ENCODE measurements at regions not wholly inside any gene's neighbourhood (a gene's known extent, or its start where the extent isn't known, plus 50 kb on each side); places are given as distances from the start of the nearest gene placed in this dataset.
"Not testable (repeated sequence)": the region's sequence is repeated elsewhere in the genome, so short reads cannot be mapped to it uniquely, and the experiment has no call there.

DNA sequence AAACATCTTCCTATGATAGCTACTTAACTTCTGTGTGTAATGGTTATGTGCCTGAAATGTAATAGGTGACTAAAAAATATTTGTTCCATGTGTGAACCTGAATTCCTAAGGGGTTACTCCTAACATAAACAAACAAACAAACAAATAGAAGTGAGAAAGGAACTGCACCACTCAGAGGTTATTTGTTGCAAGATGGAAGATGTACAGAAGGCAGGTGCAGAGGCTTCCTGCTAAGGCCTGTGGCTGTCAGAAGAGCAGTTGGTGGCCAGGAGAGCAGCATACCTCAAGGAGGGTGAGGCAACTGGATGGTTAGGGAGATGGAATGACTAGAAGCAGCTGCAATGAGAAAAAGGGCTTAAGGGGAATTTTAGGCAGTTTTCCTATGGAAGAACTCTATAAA is 940.6 kb downstream of the TTLL7 start:
- Histone ChIP-seq H3K36me3 (no peaks in the 10 kb centered on the region), H3K4me3 (no peak overlapping the region), H3K9me3 (no peaks in the 10 kb centered on the region), H3K27me3 (no peaks in the 10 kb centered on the region), H3K4me1 (no peaks in the 10 kb centered on the region), H3K27ac (no peak overlapping the region)
- TF ChIP-seq EP300 (IDR thresholded peaks at IDR 0.05) (no peak), POLR2AphosphoS5 (IDR thresholded peaks at IDR 0.05) (no peak), POLR2A (IDR thresholded peaks at IDR 0.05) (no peak)
- TF ChIP-seq, protein P1, sequence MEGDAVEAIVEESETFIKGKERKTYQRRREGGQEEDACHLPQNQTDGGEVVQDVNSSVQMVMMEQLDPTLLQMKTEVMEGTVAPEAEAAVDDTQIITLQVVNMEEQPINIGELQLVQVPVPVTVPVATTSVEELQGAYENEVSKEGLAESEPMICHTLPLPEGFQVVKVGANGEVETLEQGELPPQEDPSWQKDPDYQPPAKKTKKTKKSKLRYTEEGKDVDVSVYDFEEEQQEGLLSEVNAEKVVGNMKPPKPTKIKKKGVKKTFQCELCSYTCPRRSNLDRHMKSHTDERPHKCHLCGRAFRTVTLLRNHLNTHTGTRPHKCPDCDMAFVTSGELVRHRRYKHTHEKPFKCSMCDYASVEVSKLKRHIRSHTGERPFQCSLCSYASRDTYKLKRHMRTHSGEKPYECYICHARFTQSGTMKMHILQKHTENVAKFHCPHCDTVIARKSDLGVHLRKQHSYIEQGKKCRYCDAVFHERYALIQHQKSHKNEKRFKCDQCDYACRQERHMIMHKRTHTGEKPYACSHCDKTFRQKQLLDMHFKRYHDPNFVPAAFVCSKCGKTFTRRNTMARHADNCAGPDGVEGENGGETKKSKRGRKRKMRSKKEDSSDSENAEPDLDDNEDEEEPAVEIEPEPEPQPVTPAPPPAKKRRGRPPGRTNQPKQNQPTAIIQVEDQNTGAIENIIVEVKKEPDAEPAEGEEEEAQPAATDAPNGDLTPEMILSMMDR (IDR thresholded peaks at IDR 0.05) = no peak
- no peak for DNase-seq (ENCODE audit: low spot score in 2 of 2)

DNA sequence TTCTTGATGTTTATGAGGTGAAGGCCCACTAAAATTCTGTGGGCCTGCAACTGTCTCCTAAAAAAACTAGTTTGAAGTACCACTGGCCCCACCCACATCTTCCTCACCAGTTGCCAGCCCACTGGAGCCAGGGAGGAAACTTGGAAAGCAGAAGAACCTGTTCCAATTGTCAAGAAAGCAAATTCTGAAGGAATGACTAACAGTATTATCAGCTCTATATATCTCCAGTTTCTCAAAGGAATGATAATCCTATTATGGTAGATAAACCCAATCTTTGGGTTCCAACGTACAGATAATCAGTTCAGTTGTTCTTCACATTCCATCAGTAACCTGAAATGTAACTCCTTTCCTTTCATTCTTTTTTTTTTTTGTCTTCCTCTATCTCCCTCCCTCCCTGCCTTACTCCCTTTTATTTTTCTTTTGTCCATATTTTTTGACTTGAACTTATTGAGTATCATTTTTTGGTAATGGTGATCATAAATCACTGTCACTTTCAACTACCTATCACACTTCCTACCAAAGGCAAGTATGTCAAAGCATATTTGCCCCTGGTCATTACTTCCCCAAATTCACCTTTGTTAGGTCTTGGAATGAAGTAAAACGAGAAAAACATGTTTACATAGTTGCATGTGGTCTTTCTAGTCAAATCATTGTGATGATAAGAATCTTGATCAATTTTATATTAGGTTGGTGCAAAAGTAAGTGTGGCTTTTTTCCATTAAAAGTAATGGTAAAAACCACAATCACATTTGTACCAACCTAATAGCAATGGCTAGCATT is 943.4 kb downstream of the TTLL7 start:
- Histone ChIP-seq H3K4me3 (no peak overlapping the region), H3K27ac (no peak overlapping the region), H3K9me3 (no peaks in the 10 kb centered on the region), H3K4me1 (no peaks in the 10 kb centered on the region), H3K36me3 (no peaks in the 10 kb centered on the region), H3K27me3 (no peaks in the 10 kb centered on the region)
- DNase-seq (ENCODE audit: low spot score in 2 of 2) = no peak
- WGBS = 47% methylated on average over 2 of the region's 2 CpGs
- TF ChIP-seq POLR2AphosphoS5 (IDR thresholded peaks at IDR 0.05) (no peak), POLR2A (IDR thresholded peaks at IDR 0.05) (no peak), EP300 (IDR thresholded peaks at IDR 0.05) (no peak)
- TF ChIP-seq, protein P1 (IDR thresholded peaks at IDR 0.05) = no peak

DNA sequence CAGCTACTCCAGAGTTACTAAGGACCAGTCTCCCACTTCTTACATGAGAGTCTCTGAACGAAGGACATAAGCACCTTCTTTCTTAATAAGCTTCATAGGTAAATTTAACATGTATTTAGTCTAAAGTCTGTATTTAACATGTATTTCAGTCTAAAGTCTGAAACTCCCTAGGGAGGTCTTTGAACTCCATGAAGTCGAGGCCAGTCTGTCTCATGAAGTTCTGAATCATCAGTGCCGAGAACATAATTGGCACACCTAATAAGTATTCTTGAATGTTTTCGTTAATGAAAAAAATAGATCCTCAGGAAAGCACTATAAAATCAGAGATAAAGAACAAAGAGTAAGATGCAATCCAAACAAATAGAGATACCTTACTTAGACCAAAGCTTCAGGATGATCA is 945.5 kb downstream of the TTLL7 start:
- H3K4me3 ChIP-seq = no peak overlapping the region
- no peaks in the 10 kb centered on the region for H3K9me3 ChIP-seq
- no peak for DNase-seq (ENCODE audit: low spot score in 2 of 2)
- WGBS = 60% methylated on average over 4 of the region's 4 CpGs
- TF ChIP-seq POLR2AphosphoS5 (IDR thresholded peaks at IDR 0.05) (no peak), EP300 (IDR thresholded peaks at IDR 0.05) (no peak), POLR2A (IDR thresholded peaks at IDR 0.05) (no peak)
- TF ChIP-seq, protein P1 (IDR thresholded peaks at IDR 0.05) = no peak
- H3K27ac ChIP-seq = no peak overlapping the region
- H3K4me1 ChIP-seq = no peaks in the 10 kb centered on the region
- H3K36me3 ChIP-seq = no peaks in the 10 kb centered on the region
- no peaks in the 10 kb centered on the region for H3K27me3 ChIP-seq

DNA sequence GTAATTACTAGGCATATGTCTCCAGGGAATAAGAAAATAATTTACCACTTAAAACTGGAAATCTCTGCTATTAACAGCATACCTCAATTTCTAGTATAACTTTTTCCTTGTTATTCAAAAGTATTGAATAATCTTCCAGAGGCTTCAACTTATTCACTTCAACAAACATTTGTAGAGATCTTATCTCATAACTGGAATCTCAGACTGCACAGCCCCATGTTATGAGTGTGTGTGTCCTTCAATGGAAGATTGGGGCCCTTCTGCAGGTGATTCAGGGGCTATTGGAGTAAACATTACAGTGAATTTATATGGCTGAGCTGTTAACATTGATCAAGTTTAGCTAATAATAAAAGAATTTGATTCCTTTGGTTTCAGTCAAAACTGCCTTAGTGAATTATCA is 946.1 kb downstream of the TTLL7 start:
- no peaks in the 10 kb centered on the region for H3K36me3 ChIP-seq
- no peak for DNase-seq (ENCODE audit: low spot score in 2 of 2)

DNA sequence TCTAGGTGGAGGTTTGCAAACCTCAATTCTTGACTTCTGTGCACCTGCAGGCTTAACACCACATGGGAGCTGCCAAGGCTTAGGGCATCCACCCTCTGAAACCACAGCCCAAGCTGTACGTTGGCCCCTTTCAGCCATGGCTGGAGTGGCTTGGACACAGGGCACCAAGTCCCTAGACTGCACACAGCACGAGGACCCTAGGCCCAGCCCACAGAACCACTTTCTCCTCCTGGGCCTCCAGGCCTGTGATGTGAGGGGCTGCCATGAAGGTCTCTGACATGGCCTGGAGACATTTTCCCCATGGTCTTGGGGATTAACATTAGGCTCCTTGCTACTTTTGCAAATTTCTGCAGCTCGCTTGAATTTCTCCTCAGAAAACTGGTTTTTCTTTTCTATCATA is 947.9 kb downstream of the TTLL7 start:
- not testable (repeated sequence) for H3K27me3 ChIP-seq; H3K4me1 ChIP-seq; H3K4me3 ChIP-seq; H3K36me3 ChIP-seq; H3K9me3 ChIP-seq; DNase-seq (ENCODE audit: low spot score in 2 of 2); H3K27ac ChIP-seq
- 100% methylated on average over 2 of the region's 3 CpGs for WGBS

More for the DNA sequence above, 946.1 kb downstream of the TTLL7 start:
- H3K9me3 ChIP-seq = no peaks in the 10 kb centered on the region
- H3K4me1 ChIP-seq = no peaks in the 10 kb centered on the region
- H3K4me3 ChIP-seq = no peak overlapping the region
- H3K27ac ChIP-seq = no peak overlapping the region
- TF ChIP-seq, protein P1 (IDR thresholded peaks at IDR 0.05) = no peak
- TF ChIP-seq POLR2AphosphoS5 (IDR thresholded peaks at IDR 0.05) (no peak), EP300 (IDR thresholded peaks at IDR 0.05) (no peak), POLR2A (IDR thresholded peaks at IDR 0.05) (no peak)
- no peaks in the 10 kb centered on the region for H3K27me3 ChIP-seq

DNA sequence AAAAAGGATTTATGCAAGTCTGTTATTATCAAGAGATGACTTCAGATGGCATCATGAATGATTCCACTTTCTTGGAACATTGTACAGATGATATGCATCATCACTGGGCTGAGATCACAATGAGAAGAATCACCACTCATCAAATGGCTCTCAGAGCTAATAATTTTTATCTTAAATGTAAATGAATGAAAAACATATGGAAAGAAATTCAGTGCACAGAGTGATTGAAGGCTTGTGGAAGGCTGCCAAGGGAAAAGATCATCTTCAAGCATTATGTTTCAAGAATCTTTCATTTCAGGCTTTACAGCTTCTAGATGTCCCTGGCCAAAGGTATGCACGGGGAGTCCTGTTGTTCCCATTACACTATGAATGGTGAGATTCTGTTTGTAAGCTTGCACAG is 955.7 kb downstream of the TTLL7 start:
- H3K4me1 ChIP-seq = no peaks in the 10 kb centered on the region
- no peaks in the 10 kb centered on the region for H3K9me3 ChIP-seq
- H3K27ac ChIP-seq = no peak overlapping the region
- no peaks in the 10 kb centered on the region for H3K36me3 ChIP-seq
- TF ChIP-seq EP300 (IDR thresholded peaks at IDR 0.05) = no peak
- no peak for DNase-seq (ENCODE audit: low spot score in 2 of 2)
- H3K27me3 ChIP-seq = no peaks in the 10 kb centered on the region
- no peak overlapping the region for H3K4me3 ChIP-seq
- WGBS = 44% methylated on average over 1 of the region's 1 CpG

DNA sequence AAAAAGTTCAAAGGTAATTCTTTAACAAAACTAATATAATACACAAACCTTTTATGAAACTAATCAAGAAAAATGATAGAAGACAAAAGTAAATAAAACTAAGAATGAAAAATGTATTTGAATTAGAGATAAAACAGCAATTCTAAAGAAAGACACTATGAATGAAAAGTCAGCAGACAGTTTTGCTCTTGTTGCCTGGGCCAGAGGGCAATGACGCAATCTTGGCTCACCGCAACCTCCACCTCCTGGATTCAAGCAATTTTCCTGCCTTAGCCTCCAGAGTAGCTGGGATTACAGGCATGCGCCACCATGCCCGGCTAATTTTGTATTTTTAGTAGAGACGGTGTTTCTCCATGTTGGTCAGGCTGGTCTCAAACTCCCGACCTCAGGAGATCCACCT is 959.8 kb downstream of the TTLL7 start:
- not testable (repeated sequence) for H3K27ac ChIP-seq; H3K36me3 ChIP-seq; H3K4me3 ChIP-seq; DNase-seq (ENCODE audit: low spot score in 2 of 2); H3K9me3 ChIP-seq; H3K4me1 ChIP-seq; H3K27me3 ChIP-seq
- 78% methylated on average over 6 of the region's 6 CpGs for WGBS

Measured in suprapubic skin (tissue), 4 donors.